ENCODE measurements at regions not wholly inside any gene's neighbourhood (a gene's known extent, or its start where the extent isn't known, plus 50 kb on each side); places are given as distances from the start of the nearest gene placed in this dataset.

GRCh38 chr6:95420792-95421191 lies 156.5 kb upstream of the MANEA start:
- in situ Hi-C loops (cut with MboI; ENCODE audit: low pct_unique_long_range_greater_than_20kb, low sequenced_read_pairs), result no loop called here
- DNase-seq, result no peak

- in situ Hi-C loops (cut with MboI; ENCODE audit: low pct_unique_long_range_greater_than_20kb, low sequenced_read_pairs), result no loop called here
- no peak for DNase-seq
These were observed 154.0 kb upstream of the MANEA start for GRCh38 chr6:95423331-95423730.

- in situ Hi-C loops (cut with MboI; ENCODE audit: low pct_unique_long_range_greater_than_20kb, low sequenced_read_pairs), result no loop called here
- peak; percentile 53 for DNase-seq
These were observed 145.6 kb upstream of the MANEA start for GRCh38 chr6:95431637-95432228.

GRCh38 chr6:95439741-95440140 lies 137.6 kb upstream of the MANEA start:
- in situ Hi-C loops (cut with MboI; ENCODE audit: low pct_unique_long_range_greater_than_20kb, low sequenced_read_pairs), result no loop called here
- DNase-seq, result no peak

GRCh38 chr6:95448208-95448607 lies 129.1 kb upstream of the MANEA start:
- in situ Hi-C loops (cut with MboI; ENCODE audit: low pct_unique_long_range_greater_than_20kb, low sequenced_read_pairs), result no loop called here

GRCh38 chr6:95469511-95469910 lies 107.8 kb upstream of the MANEA start:
- DNase-seq, result no peak
- in situ Hi-C loops (cut with MboI; ENCODE audit: low pct_unique_long_range_greater_than_20kb, low sequenced_read_pairs), result no loop called here

More at GRCh38 chr6:95448208-95448607, 129.1 kb upstream of the MANEA start:
- no peak for DNase-seq

GRCh38 chr6:95478941-95479340 lies 98.4 kb upstream of the MANEA start:
- DNase-seq, result no peak
- in situ Hi-C loops (cut with MboI; ENCODE audit: low pct_unique_long_range_greater_than_20kb, low sequenced_read_pairs), result no loop called here

GRCh38 chr6:95487817-95488216 lies 89.5 kb upstream of the MANEA start:
- no peak for DNase-seq
- in situ Hi-C loops (cut with MboI; ENCODE audit: low pct_unique_long_range_greater_than_20kb, low sequenced_read_pairs), result no loop called here

- in situ Hi-C loops (cut with MboI; ENCODE audit: low pct_unique_long_range_greater_than_20kb, low sequenced_read_pairs), result no loop called here
- no peak for DNase-seq
These were observed 88.0 kb upstream of the MANEA start for GRCh38 chr6:95489185-95489863.

- in situ Hi-C loops (cut with MboI; ENCODE audit: low pct_unique_long_range_greater_than_20kb, low sequenced_read_pairs), result no loop called here
- no peak for DNase-seq
These were observed 80.4 kb upstream of the MANEA start for GRCh38 chr6:95496769-95497426.

GRCh38 chr6:95501032-95501904 lies 76.1 kb upstream of the MANEA start:
- DNase-seq, result peak; percentile 18
- in situ Hi-C loops (cut with MboI; ENCODE audit: low pct_unique_long_range_greater_than_20kb, low sequenced_read_pairs), result no loop called here

GRCh38 chr6:95503568-95503967 lies 73.8 kb upstream of the MANEA start:
- in situ Hi-C loops (cut with MboI; ENCODE audit: low pct_unique_long_range_greater_than_20kb, low sequenced_read_pairs), result no loop called here

GRCh38 chr6:95511404-95511803 lies 65.9 kb upstream of the MANEA start:
- no peak for DNase-seq
- in situ Hi-C loops (cut with MboI; ENCODE audit: low pct_unique_long_range_greater_than_20kb, low sequenced_read_pairs), result no loop called here

More at GRCh38 chr6:95503568-95503967, 73.8 kb upstream of the MANEA start:
- DNase-seq, result no peak

GRCh38 chr6:95515975-95516374 lies 61.4 kb upstream of the MANEA start:
- in situ Hi-C loops (cut with MboI; ENCODE audit: low pct_unique_long_range_greater_than_20kb, low sequenced_read_pairs), result no loop called here
- no peak for DNase-seq

GRCh38 chr6:95517004-95517403 lies 60.3 kb upstream of the MANEA start:
- DNase-seq, result no peak
- in situ Hi-C loops (cut with MboI; ENCODE audit: low pct_unique_long_range_greater_than_20kb, low sequenced_read_pairs), result no loop called here

GRCh38 chr6:95517568-95517967 lies 59.8 kb upstream of the MANEA start:
- DNase-seq, result no peak
- in situ Hi-C loops (cut with MboI; ENCODE audit: low pct_unique_long_range_greater_than_20kb, low sequenced_read_pairs), result no loop called here

- in situ Hi-C loops (cut with MboI; ENCODE audit: low pct_unique_long_range_greater_than_20kb, low sequenced_read_pairs), result no loop called here
- DNase-seq, result no peak
These were observed 58.6 kb upstream of the MANEA start for GRCh38 chr6:95518630-95519227.

- in situ Hi-C loops (cut with MboI; ENCODE audit: low pct_unique_long_range_greater_than_20kb, low sequenced_read_pairs), result no loop called here
- no peak for DNase-seq
These were observed 57.9 kb upstream of the MANEA start for GRCh38 chr6:95519228-95520037.

All from KBM-7 (cell line).